Stomach (tissue), 8 donors: ENCODE measurements at regions not wholly inside any gene's neighbourhood (a gene's known extent, or its start where the extent isn't known, plus 50 kb on each side); places are given as distances from the start of the nearest gene placed in this dataset.
A peak's percentile ranks its signal among the peaks of the same experiment; 100 is the strongest.

Source experiments
- DNase-seq, 2 donors: peaks; one replicate each; pipeline versions ENCODE4 v3.0.0 to v3.0.0-alpha.2; 2013 to 2019
- H3K27ac ChIP-seq, 5 donors: fragments of 200-600 bp in 4 of 5; sonication (generic) in 4 of 5; one replicate each; pipeline ENCODE4 v1.5.1; 2013 to 2019; ENCODE audit warnings: mild to moderate bottlenecking in 1 of 5, moderate library complexity in 1 of 5
- H3K27me3 ChIP-seq, 3 donors: fragments of 200-600 bp; sonication (generic); one replicate each; pipeline ENCODE4 v1.5.1; 2017 to 2019; ENCODE audit warnings: mixed run types in 1 of 3
- H3K36me3 ChIP-seq, 4 donors: fragments of 200-600 bp; sonication (generic); 1 replicate in 3 of 4; 2 replicates in 1 of 4; pipeline ENCODE4 v1.5.1; 2016 to 2019
- H3K4me1 ChIP-seq, 4 donors: fragments of 200-600 bp; sonication (generic); one replicate each; pipeline ENCODE4 v1.5.1; 2016 to 2019
- H3K4me3 ChIP-seq, 4 donors: fragments of 200-600 bp; sonication (generic) in 3 of 4; one replicate each; pipeline ENCODE4 v1.5.1; 2016 to 2019; ENCODE audit warnings: mild to moderate bottlenecking in 1 of 4
- H3K9me3 ChIP-seq, 4 donors: fragments of 200-600 bp; sonication (generic); one replicate each; pipeline ENCODE4 v1.5.1; 2016 to 2019
- EP300 ChIP-seq: sonication (generic); formaldehyde crosslinking; IDR thresholded peaks from one replicate; pipeline ENCODE4 v1.6.1; 2017; ENCODE audit warnings: antibody characterized with exemption
- POLR2A ChIP-seq, 4 donors: fragments of 450-650 bp; IDR thresholded peaks; one replicate each; pipeline ENCODE4 v1.6.1; 2016; ENCODE audit warnings: antibody characterized with exemption in 4 of 4, control low read depth in 2 of 4, mild to moderate bottlenecking in 1 of 4, moderate library complexity in 1 of 4
- POLR2AphosphoS5 ChIP-seq, 3 donors: sonication (generic); formaldehyde crosslinking; IDR thresholded peaks; one replicate each; pipeline ENCODE4 v1.6.1; 2016; ENCODE audit warnings: antibody characterized with exemption in 3 of 3
- WGBS, 5 donors: extraction: QIAGEN DNeasy Blood & Tissue Kit in 3 of 5; methylation state at CpG; one replicate each; pipeline versions ENCODE4 v1.1.5 to v1.1.7; 2013 to 2018; 5-methylcytosine and 5-hydroxymethylcytosine counted together
- intact Hi-C: fragments of 100-400 bp; cut with DNase I; formaldehyde crosslinking; loops from one replicate; pipeline ENCODE4 v1.15.1; 2023; ENCODE audit warnings: low total_unique reads
- TF ChIP-seq, protein P1 (sequence below), 7 experiments: fragments of 450-650 bp in 4 of 7; fragments of 200-600 bp in 3 of 7; sonication (generic) in 3 of 7; IDR thresholded peaks; one replicate each; pipeline ENCODE4 v1.5.1; 2016 to 2019; ENCODE audit warnings: antibody characterized with exemption in 7 of 7, control low read depth in 2 of 7, mild to moderate bottlenecking in 1 of 7
- donor health status: healthy with polysubstance abuse.
- donor health status: Bipolar disorder and iron deficiency.
- donor health status: healthy.

DNA sequence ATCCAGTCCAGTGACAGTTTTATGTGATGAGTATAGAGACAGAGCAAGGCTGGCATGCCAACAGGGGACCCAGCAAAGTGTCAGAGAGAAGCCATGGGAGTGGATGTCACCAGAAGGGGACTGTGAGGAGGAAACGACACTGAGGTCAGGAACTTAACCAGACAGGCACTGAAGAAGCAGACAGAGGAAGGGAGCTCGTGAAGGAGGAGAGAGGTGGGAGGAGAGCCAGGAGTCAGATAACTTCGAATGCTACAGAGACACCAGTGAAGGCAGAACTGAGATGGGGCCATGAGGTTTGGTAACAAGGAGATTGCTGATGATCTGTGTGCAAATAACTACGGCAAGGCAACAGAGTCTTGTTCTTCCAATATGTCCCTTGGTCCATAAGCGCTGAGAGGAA lies 211.1 kb upstream of the FOXA2 start:
- Histone ChIP-seq H3K4me3 (no peak overlapping the region), H3K27ac (peak overlapping the region in 4 of 5 donors; percentile 33 to 58 (median 44))
- intact Hi-C loops: no loop called here

DNA sequence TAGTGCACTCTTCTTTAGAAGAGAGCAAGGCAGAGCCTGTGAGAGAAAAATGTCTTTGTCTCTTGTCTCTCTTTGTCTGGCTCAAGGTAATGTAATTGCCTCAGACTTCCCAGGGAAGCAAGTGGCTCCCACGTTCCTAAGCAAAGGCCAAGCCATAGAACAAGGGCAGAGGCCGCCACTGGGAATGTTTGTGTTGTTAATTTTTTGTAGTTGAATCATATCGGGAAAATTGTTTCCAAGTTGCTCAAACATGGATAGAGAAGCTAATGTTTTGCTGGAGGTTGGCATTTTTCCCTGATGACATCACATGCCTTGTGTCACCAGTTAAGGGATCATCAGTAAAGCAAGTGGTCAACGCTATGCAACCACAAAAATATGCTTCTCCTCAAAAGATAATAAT lies 211.5 kb upstream of the FOXA2 start:
- no peaks in the 10 kb centered on the region for H3K9me3 ChIP-seq
- no peaks in the 10 kb centered on the region for H3K36me3 ChIP-seq
- 24 to 42% (median 30%) methylated on average over 4 of the region's 4 CpGs for WGBS, 5 donors
- intact Hi-C loops: no loop called here
- H3K27ac ChIP-seq: peak overlapping the region in 4 of 5 donors; percentile 33 to 58 (median 44)
- H3K4me3 ChIP-seq: no peak overlapping the region
- H3K4me1 ChIP-seq: peaks cover 17 to 30% (median 23%) of the 10 kb centered on the region in 4 donors
- no peaks in the 10 kb centered on the region for H3K27me3 ChIP-seq
- peak; percentile 28 to 85 for DNase-seq
- no peak for TF ChIP-seq EP300
- peak; percentile 33 to 54 (median 36) for TF ChIP-seq POLR2AphosphoS5 (IDR thresholded peaks at IDR 0.05)

More for the DNA sequence above, 211.1 kb upstream of the FOXA2 start:
- Histone ChIP-seq H3K4me1 (peaks cover 17 to 30% (median 23%) of the 10 kb centered on the region in 4 donors), H3K9me3 (no peaks in the 10 kb centered on the region), H3K27me3 (no peaks in the 10 kb centered on the region), H3K36me3 (no peaks in the 10 kb centered on the region)
- 50 to 64% (median 60%) methylated on average over 5 of the region's 5 CpGs for WGBS, 5 donors
- no peak for DNase-seq
- TF ChIP-seq EP300 (no peak), POLR2A (IDR thresholded peaks at IDR 0.05) (no peak), POLR2AphosphoS5 (IDR thresholded peaks at IDR 0.05) (no peak)
- TF ChIP-seq, protein P1, sequence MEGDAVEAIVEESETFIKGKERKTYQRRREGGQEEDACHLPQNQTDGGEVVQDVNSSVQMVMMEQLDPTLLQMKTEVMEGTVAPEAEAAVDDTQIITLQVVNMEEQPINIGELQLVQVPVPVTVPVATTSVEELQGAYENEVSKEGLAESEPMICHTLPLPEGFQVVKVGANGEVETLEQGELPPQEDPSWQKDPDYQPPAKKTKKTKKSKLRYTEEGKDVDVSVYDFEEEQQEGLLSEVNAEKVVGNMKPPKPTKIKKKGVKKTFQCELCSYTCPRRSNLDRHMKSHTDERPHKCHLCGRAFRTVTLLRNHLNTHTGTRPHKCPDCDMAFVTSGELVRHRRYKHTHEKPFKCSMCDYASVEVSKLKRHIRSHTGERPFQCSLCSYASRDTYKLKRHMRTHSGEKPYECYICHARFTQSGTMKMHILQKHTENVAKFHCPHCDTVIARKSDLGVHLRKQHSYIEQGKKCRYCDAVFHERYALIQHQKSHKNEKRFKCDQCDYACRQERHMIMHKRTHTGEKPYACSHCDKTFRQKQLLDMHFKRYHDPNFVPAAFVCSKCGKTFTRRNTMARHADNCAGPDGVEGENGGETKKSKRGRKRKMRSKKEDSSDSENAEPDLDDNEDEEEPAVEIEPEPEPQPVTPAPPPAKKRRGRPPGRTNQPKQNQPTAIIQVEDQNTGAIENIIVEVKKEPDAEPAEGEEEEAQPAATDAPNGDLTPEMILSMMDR (IDR thresholded peaks at IDR 0.05): no peak

DNA sequence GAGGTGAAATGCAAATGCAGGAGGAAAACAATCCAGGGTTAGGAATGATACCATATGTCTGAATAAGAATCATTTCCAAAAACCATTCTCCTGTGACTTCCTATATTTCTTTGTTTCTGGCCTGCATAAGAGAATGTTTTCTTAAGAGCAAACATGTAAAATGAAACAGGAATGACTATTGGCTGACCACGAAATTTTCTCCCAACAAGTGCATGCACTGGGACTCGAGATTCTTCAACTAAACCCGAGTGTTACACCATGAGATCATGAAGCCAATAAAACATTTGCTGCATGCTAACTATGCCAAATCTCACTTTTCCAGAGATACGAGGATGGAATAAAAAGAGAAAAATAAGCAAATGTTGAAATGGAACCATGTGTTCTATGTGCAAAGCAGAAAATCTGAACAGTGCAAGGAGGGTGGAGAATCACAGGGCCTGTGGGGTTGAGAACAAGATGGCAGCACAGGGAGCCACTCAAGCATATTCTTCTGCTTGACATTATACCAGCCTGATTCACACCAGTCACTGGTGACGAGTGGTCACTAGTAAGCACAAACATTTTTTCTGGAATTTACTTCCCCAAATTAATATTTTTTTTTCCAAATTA lies 212.2 kb upstream of the FOXA2 start:
- Histone ChIP-seq H3K36me3 (no peaks in the 10 kb centered on the region), H3K4me1 (peaks cover 17 to 30% (median 23%) of the 10 kb centered on the region in 4 donors), H3K4me3 (no peak overlapping the region), H3K9me3 (no peaks in the 10 kb centered on the region), H3K27ac (peak overlapping the region in 1 of 5 donors; percentile 46), H3K27me3 (no peaks in the 10 kb centered on the region)
- intact Hi-C loops: no loop called here
- no peak for TF ChIP-seq POLR2AphosphoS5 (IDR thresholded peaks at IDR 0.05)
- no peak for TF ChIP-seq EP300
- TF ChIP-seq POLR2A (IDR thresholded peaks at IDR 0.05): no peak
- TF ChIP-seq, protein P1 (IDR thresholded peaks at IDR 0.05): no peak
- 71 to 85% (median 76%) methylated on average over 5 of the region's 5 CpGs for WGBS, 5 donors
- peak in 1 of 2 donors; percentile 79 for DNase-seq

DNA sequence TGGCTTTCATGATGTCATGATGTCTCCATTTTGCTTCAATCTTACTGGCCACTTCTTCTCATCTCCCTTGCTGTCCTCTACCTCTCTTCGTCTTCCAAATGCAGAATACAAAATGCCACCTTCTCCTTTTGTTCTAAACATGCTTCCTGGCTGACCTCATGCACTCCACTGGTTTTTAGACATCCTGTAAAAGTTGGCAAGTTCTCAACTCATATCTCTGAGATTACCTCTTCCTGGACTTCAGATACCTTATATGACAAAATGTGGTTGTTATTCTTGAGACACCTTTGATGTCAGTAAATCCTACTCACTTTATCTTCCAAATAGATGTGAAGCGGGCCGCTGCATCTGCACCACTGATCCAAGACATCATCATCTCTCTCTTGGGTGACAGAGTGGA lies 212.7 kb upstream of the FOXA2 start:
- no peak for DNase-seq
- 74 to 81% (median 75%) methylated on average over 3 of the region's 3 CpGs for WGBS, 5 donors
- TF ChIP-seq, protein P1 (IDR thresholded peaks at IDR 0.05): no peak
- no peak for TF ChIP-seq EP300
- TF ChIP-seq POLR2A (IDR thresholded peaks at IDR 0.05): no peak
- TF ChIP-seq POLR2AphosphoS5 (IDR thresholded peaks at IDR 0.05): no peak
- H3K9me3 ChIP-seq: no peaks in the 10 kb centered on the region
- H3K4me1 ChIP-seq: peaks cover 17 to 30% (median 23%) of the 10 kb centered on the region in 4 donors
- no peaks in the 10 kb centered on the region for H3K27me3 ChIP-seq
- no peak overlapping the region for H3K4me3 ChIP-seq
- intact Hi-C loops: no loop called here
- H3K27ac ChIP-seq: no peak overlapping the region
- H3K36me3 ChIP-seq: no peaks in the 10 kb centered on the region

DNA sequence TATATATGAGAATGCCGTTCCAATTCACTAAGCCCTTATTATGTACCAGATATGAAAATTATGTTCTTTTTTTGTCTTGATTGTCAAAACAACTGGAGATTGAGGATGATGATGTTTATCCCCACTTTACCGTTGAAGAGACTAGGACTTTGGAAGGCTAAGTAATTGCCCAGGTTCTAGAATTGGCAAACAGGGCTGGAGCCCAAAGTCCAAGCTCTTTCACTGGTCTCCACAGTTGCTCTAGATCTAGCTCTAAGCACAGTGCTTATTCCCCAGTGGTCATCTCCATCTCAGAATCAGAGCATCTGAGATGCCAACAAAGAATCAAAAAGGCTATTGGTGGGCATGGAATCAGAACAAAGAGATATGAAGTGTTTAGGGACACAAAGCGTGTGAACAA lies 215.3 kb upstream of the FOXA2 start:
- no peak for TF ChIP-seq POLR2AphosphoS5 (IDR thresholded peaks at IDR 0.05)
- TF ChIP-seq POLR2A (IDR thresholded peaks at IDR 0.05): no peak
- TF ChIP-seq, protein P1 (IDR thresholded peaks at IDR 0.05): no peak
- no peak for TF ChIP-seq EP300
- 59 to 80% (median 66%) methylated on average over 3 of the region's 3 CpGs for WGBS, 5 donors
- peaks cover 12 to 22% (median 15%) of the 10 kb centered on the region in 4 donors for H3K4me1 ChIP-seq
- H3K9me3 ChIP-seq: no peaks in the 10 kb centered on the region
- no peak overlapping the region for H3K27ac ChIP-seq
- no peak overlapping the region for H3K4me3 ChIP-seq
- H3K36me3 ChIP-seq: no peaks in the 10 kb centered on the region
- intact Hi-C loops: no loop called here
- DNase-seq: no peak
- H3K27me3 ChIP-seq: no peaks in the 10 kb centered on the region
